ENCODE measurements at regions not wholly inside any gene's neighbourhood (a gene's known extent, or its start where the extent isn't known, plus 50 kb on each side); places are given as distances from the start of the nearest gene placed in this dataset.

GRCh38 chr9:96160168-96160567, 141.8 kb downstream of the HSD17B3 start:
- Histone ChIP-seq H3K4me2 (ENCODE audit: low read length) (no peak overlapping the region), H3K9me3 (ENCODE audit: low read length) (no peaks in the 10 kb centered on the region), H2AFZ (ENCODE audit: low read depth, low read length) (no peak overlapping the region), H3K9me2 (ENCODE audit: insufficient read depth, low read length) (no peaks in the 10 kb centered on the region), H3F3A (ENCODE audit: insufficient read depth, low read length, poor library complexity, severe bottlenecking) (no peaks in the 10 kb centered on the region), H3K27ac (ENCODE audit: low read length) (no peak overlapping the region), H3K36me3 (ENCODE audit: insufficient read depth, low read length) (no peaks in the 10 kb centered on the region), H3K79me2 (replicated peaks; ENCODE audit: insufficient read depth, low read length) (no peaks in the 10 kb centered on the region), H3K9ac (ENCODE audit: low read length) (no peak overlapping the region), H3K27me3 (ENCODE audit: insufficient read depth, low read depth, low read length) (no peaks in the 10 kb centered on the region), H4K20me1 (ENCODE audit: insufficient read depth) (no peaks in the 10 kb centered on the region), H3K4me3 (ENCODE audit: low read length) (no peak overlapping the region)
- TF ChIP-seq TAF1 (IDR thresholded peaks at IDR 0.05; ENCODE audit: low read depth) (no peak), MXI1 (conservative IDR thresholded peaks at IDR 0.05; ENCODE audit: poor library complexity, severe bottlenecking) (no peak), REST (IDR thresholded peaks at IDR 0.05; ENCODE audit: borderline replicate concordance) (no peak), SMC3 (conservative IDR thresholded peaks at IDR 0.05; ENCODE audit: poor library complexity) (no peak), POLR2AphosphoS5 (IDR thresholded peaks at IDR 0.05) (no peak), EZH2 (IDR thresholded peaks at IDR 0.05; ENCODE audit: borderline replicate concordance, insufficient read depth, low read length, poor library complexity, severe bottlenecking) (no peak), CTCF (IDR thresholded peaks at IDR 0.05; ENCODE audit: poor library complexity, severe bottlenecking) (no peak)

GRCh38 chr9:96159596-96159995, 142.4 kb downstream of the HSD17B3 start:
- Histone ChIP-seq H4K20me1 (ENCODE audit: insufficient read depth) (no peaks in the 10 kb centered on the region), H3K79me2 (replicated peaks; ENCODE audit: insufficient read depth, low read length) (no peaks in the 10 kb centered on the region), H3K36me3 (ENCODE audit: insufficient read depth, low read length) (no peaks in the 10 kb centered on the region), H3K27me3 (ENCODE audit: insufficient read depth, low read depth, low read length) (no peaks in the 10 kb centered on the region), H3K4me2 (ENCODE audit: low read length) (no peak overlapping the region), H3K9me3 (ENCODE audit: low read length) (no peaks in the 10 kb centered on the region), H3K9ac (ENCODE audit: low read length) (no peak overlapping the region), H3K4me3 (ENCODE audit: low read length) (no peak overlapping the region), H2AFZ (ENCODE audit: low read depth, low read length) (no peak overlapping the region), H3K9me2 (ENCODE audit: insufficient read depth, low read length) (no peaks in the 10 kb centered on the region), H3F3A (ENCODE audit: insufficient read depth, low read length, poor library complexity, severe bottlenecking) (no peaks in the 10 kb centered on the region), H3K27ac (ENCODE audit: low read length) (no peak overlapping the region)
- TF ChIP-seq EZH2 (IDR thresholded peaks at IDR 0.05; ENCODE audit: borderline replicate concordance, insufficient read depth, low read length, poor library complexity, severe bottlenecking) = no peak
- no peak for TF ChIP-seq SMC3 (conservative IDR thresholded peaks at IDR 0.05; ENCODE audit: poor library complexity)

GRCh38 chr9:96158909-96159575, 142.9 kb downstream of the HSD17B3 start:
- Histone ChIP-seq H3K4me3 (ENCODE audit: low read length) (no peak overlapping the region), H4K20me1 (ENCODE audit: insufficient read depth) (no peaks in the 10 kb centered on the region), H3K9me2 (ENCODE audit: insufficient read depth, low read length) (no peaks in the 10 kb centered on the region), H3K36me3 (ENCODE audit: insufficient read depth, low read length) (no peaks in the 10 kb centered on the region), H3K79me2 (replicated peaks; ENCODE audit: insufficient read depth, low read length) (no peaks in the 10 kb centered on the region), H2AFZ (ENCODE audit: low read depth, low read length) (no peak overlapping the region), H3F3A (ENCODE audit: insufficient read depth, low read length, poor library complexity, severe bottlenecking) (no peaks in the 10 kb centered on the region), H3K9me3 (ENCODE audit: low read length) (no peaks in the 10 kb centered on the region), H3K4me2 (ENCODE audit: low read length) (no peak overlapping the region), H3K9ac (ENCODE audit: low read length) (no peak overlapping the region), H3K27ac (ENCODE audit: low read length) (no peak overlapping the region), H3K27me3 (ENCODE audit: insufficient read depth, low read depth, low read length) (no peaks in the 10 kb centered on the region)
- TF ChIP-seq POLR2AphosphoS5 (IDR thresholded peaks at IDR 0.05) = no peak
- no peak for TF ChIP-seq EP300 (conservative IDR thresholded peaks at IDR 0.05; ENCODE audit: poor library complexity, severe bottlenecking)
- no peak for TF ChIP-seq REST (IDR thresholded peaks at IDR 0.05; ENCODE audit: borderline replicate concordance)
- TF ChIP-seq MXI1 (conservative IDR thresholded peaks at IDR 0.05; ENCODE audit: poor library complexity, severe bottlenecking) = no peak
- TF ChIP-seq TAF1 (IDR thresholded peaks at IDR 0.05; ENCODE audit: low read depth) = no peak
- no peak for TF ChIP-seq RAD21 (conservative IDR thresholded peaks at IDR 0.05)
- no peak for TF ChIP-seq SMC3 (conservative IDR thresholded peaks at IDR 0.05; ENCODE audit: poor library complexity)
- no peak for TF ChIP-seq EZH2 (IDR thresholded peaks at IDR 0.05; ENCODE audit: borderline replicate concordance, insufficient read depth, low read length, poor library complexity, severe bottlenecking)
- TF ChIP-seq CTCF (IDR thresholded peaks at IDR 0.05; ENCODE audit: poor library complexity, severe bottlenecking) = no peak

All from neural cell (in vitro differentiated cells).